ENCODE measurements at regions not wholly inside any gene's neighbourhood (a gene's known extent, or its start where the extent isn't known, plus 50 kb on each side); places are given as distances from the start of the nearest gene placed in this dataset.

DNA sequence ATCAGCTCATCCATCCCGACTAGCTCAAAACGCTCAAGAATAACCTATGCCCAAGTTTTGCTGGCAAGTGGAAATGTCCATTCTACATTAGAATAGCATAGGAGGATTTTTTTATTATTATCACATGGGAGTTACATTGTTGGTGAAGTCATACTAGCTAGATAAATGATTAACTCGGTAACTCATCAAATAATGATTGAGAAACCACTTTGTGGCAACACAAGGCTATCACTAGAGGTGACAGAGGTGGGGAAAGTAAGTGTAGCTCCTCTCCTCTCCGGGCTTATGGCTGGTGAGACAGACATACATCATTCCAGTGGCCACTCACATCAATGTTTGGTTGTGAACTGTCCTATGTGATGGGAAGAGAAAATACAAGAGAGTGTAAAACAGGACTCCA is 161.6 kb downstream of the ZIC5 start:
- CTCF ChIA-PET = no interaction called here
- no peak overlapping the region for H3K27ac Mint-ChIP-seq
- no peaks in the 10 kb centered on the region for H3K36me3 Mint-ChIP-seq
- no peak for DNase-seq
- H3K27me3 Mint-ChIP-seq = no peaks in the 10 kb centered on the region
- H3K4me3 Mint-ChIP-seq = no peak overlapping the region
- no peaks in the 10 kb centered on the region for H3K9me3 Mint-ChIP-seq
- H3K4me1 Mint-ChIP-seq = no peaks in the 10 kb centered on the region

DNA sequence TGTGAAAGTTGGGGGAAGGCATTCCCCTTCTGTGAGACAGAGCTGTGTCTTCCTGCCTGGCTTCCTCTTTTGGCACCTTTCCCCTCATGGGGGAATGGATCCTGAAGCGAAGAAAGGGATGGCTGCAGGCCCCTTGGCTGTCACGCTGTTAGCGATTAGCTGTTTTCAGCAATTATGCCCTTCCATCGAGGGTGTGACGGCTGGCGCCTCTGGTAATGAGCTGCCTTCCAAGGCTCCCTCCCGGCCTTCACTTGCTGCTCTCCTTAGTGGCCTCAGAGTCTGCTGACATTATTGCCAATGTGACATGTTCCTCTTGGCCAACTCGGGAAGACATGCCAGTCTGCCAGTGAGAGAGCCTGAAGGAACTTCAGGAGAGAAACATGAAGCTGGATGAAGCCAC is 162.1 kb downstream of the ZIC5 start:
- H3K27me3 Mint-ChIP-seq = no peaks in the 10 kb centered on the region
- CTCF ChIA-PET = no interaction called here
- no peaks in the 10 kb centered on the region for H3K36me3 Mint-ChIP-seq
- no peak overlapping the region for H3K4me3 Mint-ChIP-seq
- no peaks in the 10 kb centered on the region for H3K9me3 Mint-ChIP-seq
- no peaks in the 10 kb centered on the region for H3K4me1 Mint-ChIP-seq
- DNase-seq = no peak
- H3K27ac Mint-ChIP-seq = no peak overlapping the region

DNA sequence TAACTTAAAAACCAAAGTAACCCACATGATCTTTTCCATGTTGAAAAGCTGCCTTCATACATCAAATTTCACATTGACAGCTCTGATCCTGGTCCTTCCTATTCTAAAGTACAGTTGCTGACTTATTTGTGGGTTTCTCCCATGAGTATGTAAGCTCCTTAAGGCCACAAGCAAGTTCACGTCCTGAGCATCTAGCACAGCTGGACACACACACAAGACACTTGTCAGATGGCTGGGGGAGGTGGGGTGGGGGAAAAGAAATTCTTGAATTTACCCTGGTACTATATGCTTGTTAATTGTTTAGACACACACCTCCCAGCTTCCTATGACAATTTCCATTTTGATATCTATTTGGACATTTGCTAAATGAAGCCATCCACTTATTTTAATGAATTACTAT is 162.8 kb downstream of the ZIC5 start:
- Mint-ChIP-seq H3K27ac (no peak overlapping the region), H3K4me1 (no peaks in the 10 kb centered on the region), H3K9me3 (no peaks in the 10 kb centered on the region), H3K27me3 (no peaks in the 10 kb centered on the region), H3K4me3 (no peak overlapping the region), H3K36me3 (no peaks in the 10 kb centered on the region)
- DNase-seq = no peak
- CTCF ChIA-PET = no interaction called here

DNA sequence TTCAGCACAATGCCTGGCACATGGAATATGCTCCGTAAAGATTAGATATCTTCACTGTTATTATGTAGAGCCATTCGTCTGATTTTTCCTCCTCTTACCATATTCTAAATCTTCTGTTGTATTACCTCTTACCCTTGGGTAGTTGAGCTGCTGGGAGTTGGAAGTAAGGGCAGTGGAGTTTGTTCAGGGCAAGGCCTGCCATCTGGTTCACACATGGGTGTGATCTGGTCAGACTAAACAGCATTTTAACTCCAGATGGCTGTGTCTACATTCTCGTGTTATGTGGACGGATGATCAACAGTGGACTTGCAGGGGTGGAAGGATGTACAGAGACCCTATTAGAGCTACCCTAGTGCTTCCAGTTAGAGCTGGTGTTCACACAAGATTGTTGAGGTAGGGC is 164.9 kb downstream of the ZIC5 start:
- Mint-ChIP-seq H3K27ac (no peak overlapping the region), H3K4me3 (no peak overlapping the region), H3K27me3 (no peaks in the 10 kb centered on the region), H3K36me3 (no peaks in the 10 kb centered on the region), H3K4me1 (no peaks in the 10 kb centered on the region), H3K9me3 (no peaks in the 10 kb centered on the region)
- CTCF ChIA-PET = no interaction called here
- no peak for DNase-seq

DNA sequence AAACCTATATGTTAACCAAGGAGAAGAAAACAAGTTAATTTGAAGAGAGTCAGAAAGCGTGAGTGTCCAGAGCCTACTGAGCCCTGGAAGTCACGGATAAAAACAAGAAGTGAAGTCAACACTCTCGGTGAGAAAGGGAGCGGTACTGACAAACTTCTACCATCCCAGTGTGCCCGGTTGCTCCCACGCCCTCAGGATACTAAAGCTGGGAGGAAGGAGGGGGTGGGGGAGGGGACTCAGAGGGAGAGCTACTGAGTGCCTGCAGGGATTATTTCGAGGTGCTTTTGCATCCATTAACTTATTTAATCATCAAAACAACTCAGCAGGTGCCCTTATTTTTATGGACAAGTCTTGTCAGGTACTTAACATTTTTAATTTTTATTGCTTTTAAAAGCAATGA is 166.2 kb downstream of the ZIC5 start:
- Mint-ChIP-seq H3K27me3 (no peaks in the 10 kb centered on the region), H3K36me3 (no peaks in the 10 kb centered on the region), H3K27ac (no peak overlapping the region), H3K9me3 (no peaks in the 10 kb centered on the region), H3K4me1 (no peaks in the 10 kb centered on the region), H3K4me3 (no peak overlapping the region)
- DNase-seq = no peak
- CTCF ChIA-PET = no interaction called here

DNA sequence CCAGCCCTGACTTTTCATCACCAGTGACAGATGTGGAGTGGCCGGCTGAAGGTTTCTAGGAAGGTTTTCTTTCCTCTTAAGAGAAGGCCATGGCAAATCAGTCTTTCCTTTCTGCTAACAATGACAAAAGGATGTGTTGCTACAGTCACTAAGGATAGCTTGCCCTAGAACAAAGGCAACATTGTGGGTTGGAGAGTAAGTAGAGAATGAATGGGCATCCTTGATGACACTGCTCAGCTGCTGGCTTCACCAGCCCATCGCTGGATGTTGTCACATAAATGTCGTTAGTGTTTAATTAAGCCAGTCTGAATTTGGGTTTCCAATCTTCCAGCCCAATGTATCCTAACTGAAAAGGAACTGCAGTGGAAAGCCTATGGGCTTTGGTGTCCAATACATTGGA is 168.4 kb downstream of the ZIC5 start:
- no peaks in the 10 kb centered on the region for H3K9me3 Mint-ChIP-seq
- no peaks in the 10 kb centered on the region for H3K27me3 Mint-ChIP-seq
- no peak overlapping the region for H3K4me3 Mint-ChIP-seq
- H3K27ac Mint-ChIP-seq = no peak overlapping the region
- no peaks in the 10 kb centered on the region for H3K4me1 Mint-ChIP-seq
- DNase-seq = no peak
- CTCF ChIA-PET = no interaction called here
- H3K36me3 Mint-ChIP-seq = no peaks in the 10 kb centered on the region

DNA sequence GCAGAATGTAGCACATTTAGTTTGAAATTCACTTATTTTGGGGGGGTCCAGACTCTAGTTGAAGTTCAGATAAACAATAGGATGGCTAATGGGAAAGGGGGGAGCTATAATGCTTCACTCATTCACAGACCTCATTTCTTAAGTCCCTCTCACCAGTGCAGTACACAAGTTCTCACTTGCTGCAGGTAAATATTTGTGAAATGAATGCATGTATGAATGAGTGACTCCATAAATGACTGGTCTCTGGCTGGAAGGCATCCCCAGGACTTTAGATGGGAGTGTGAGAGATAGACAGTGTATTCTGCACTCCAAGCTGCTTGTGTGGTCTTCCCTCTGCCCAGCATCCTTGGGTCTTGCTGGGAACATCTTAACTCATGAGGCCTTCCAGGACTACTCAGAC is 169.2 kb downstream of the ZIC5 start:
- Mint-ChIP-seq H3K4me3 (no peak overlapping the region), H3K9me3 (no peaks in the 10 kb centered on the region), H3K27me3 (no peaks in the 10 kb centered on the region), H3K4me1 (no peaks in the 10 kb centered on the region), H3K27ac (no peak overlapping the region), H3K36me3 (no peaks in the 10 kb centered on the region)
- DNase-seq = no peak
- CTCF ChIA-PET = no interaction called here

DNA sequence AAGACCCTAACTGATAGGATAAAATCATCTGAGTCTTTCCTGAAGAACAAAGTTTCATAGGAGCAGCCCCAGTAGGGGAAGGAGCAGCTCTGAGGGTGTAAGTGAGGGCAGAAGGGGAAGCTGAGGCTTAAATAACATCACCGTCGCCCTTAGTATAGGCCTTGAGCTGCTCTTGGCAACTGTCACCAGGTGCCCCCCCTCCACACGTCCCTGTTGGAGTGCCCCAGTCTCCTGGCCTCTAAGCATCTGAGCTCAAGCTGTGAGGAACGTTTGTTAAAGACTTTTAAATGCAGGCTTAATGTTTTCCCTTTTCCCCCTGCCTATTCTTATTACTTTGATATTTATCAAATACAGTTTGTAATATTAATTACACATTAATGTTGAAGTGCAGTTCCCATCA is 170.6 kb downstream of the ZIC5 start:
- Mint-ChIP-seq H3K9me3 (no peaks in the 10 kb centered on the region), H3K4me3 (no peak overlapping the region), H3K36me3 (no peaks in the 10 kb centered on the region), H3K27ac (no peak overlapping the region), H3K4me1 (no peaks in the 10 kb centered on the region), H3K27me3 (no peaks in the 10 kb centered on the region)
- DNase-seq = no peak
- CTCF ChIA-PET = no interaction called here

DNA sequence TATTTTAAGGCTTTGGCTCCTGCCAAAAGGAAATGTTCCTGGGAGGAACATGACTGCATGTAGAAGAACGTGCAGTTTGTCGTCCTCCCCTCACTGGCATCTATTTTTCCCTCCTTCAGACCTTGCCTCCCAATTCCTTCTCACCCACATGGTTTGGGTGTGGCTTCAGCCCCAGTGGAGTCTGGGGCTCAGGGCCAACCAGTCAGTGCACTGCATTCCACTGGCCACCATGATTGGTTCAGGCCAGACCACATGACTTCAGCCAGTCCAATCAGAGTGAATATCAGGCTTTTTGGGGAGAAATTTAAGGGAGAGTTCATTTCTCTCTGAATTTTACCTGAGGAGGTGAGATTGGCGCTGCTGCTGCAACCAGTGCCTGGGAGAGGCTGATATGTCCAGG is 171.6 kb downstream of the ZIC5 start:
- DNase-seq = no peak
- no peaks in the 10 kb centered on the region for H3K9me3 Mint-ChIP-seq
- no peaks in the 10 kb centered on the region for H3K36me3 Mint-ChIP-seq
- no peaks in the 10 kb centered on the region for H3K27me3 Mint-ChIP-seq
- H3K4me3 Mint-ChIP-seq = no peak overlapping the region
- H3K27ac Mint-ChIP-seq = no peak overlapping the region
- H3K4me1 Mint-ChIP-seq = no peaks in the 10 kb centered on the region
- CTCF ChIA-PET = no interaction called here

DNA sequence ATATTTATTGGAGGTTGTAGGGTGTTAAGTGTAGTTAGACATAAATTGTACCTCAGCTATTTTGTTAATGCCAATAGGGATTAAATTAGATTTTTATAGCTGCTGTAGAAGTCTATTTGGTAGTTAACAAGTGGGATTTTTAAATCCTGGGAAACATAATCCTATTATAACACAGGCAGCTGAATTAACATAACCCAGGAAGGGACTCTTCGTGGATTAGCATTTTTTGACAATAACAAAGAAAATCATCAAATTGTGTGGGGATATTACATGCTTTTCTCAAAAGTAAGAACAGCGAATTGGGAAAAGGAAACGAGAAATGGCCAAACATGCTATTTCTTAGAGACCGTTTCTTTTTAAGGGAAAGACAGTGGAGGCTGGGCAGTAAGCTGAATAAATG is 172.8 kb downstream of the ZIC5 start:
- no peak overlapping the region for H3K27ac Mint-ChIP-seq

DNA sequence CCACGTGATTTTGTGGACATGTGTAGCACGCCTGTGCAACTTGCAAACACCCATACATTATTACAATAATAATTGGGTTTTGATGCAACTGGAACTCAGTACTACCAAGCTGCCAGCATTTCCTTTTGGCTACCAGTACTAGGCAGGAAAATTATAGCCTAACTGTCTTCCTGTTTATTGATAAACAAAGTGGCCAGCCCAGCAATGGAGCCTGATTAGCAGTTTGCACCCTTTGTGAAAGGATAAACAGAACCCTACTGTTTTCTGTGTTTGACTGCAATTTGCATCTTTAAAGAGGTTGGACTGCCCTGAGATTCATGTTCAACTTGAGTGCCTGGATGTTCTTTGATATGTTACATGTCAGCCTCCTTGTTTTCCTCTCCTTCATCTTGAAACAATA is 173.9 kb downstream of the ZIC5 start:
- no peak for DNase-seq
- Mint-ChIP-seq H3K9me3 (no peaks in the 10 kb centered on the region), H3K27me3 (no peaks in the 10 kb centered on the region), H3K27ac (no peak overlapping the region), H3K36me3 (no peaks in the 10 kb centered on the region), H3K4me1 (no peaks in the 10 kb centered on the region), H3K4me3 (no peak overlapping the region)
- CTCF ChIA-PET = no interaction called here

More for the DNA sequence above, 172.8 kb downstream of the ZIC5 start:
- CTCF ChIA-PET = no interaction called here
- Mint-ChIP-seq H3K4me1 (no peaks in the 10 kb centered on the region), H3K9me3 (no peaks in the 10 kb centered on the region), H3K36me3 (no peaks in the 10 kb centered on the region), H3K27me3 (no peaks in the 10 kb centered on the region), H3K4me3 (no peak overlapping the region)
- no peak for DNase-seq

DNA sequence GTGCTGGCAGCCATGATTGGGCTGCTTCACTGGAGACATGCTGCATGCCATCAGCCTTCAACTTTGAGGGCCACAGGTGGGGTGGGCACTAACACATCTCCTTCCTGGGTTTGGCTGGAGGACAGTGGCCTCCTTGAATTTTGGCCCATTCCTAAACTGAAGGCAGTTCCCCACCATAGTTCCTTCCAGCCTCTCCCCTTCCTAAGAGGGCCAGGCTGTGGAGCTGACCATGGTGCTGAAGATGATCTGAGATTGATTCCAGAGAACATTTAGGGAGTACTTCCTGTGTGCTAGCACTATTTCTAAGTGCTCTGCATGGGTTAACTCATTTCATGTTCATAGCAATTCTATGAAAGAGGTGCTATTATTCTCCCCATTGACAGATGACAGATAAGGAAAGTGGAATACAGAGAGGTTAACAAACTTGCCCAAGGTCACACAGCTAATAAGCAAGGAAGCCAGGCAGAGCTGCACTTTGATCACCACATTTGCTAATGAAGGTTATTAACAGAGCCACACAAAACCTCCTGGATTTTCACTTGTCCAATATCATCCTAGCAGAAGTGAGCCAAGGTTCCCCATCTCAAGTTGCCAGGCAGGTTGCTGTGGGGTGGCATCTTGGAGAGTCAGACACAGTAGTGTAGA is 175.3 kb downstream of the ZIC5 start:
- H3K27me3 Mint-ChIP-seq = no peaks in the 10 kb centered on the region
- H3K4me1 Mint-ChIP-seq = no peaks in the 10 kb centered on the region
- no peaks in the 10 kb centered on the region for H3K9me3 Mint-ChIP-seq
- CTCF ChIA-PET = no interaction called here
- H3K4me3 Mint-ChIP-seq = no peak overlapping the region
- H3K27ac Mint-ChIP-seq = no peak overlapping the region
- peak; percentile 68 for DNase-seq
- H3K36me3 Mint-ChIP-seq = no peaks in the 10 kb centered on the region

DNA sequence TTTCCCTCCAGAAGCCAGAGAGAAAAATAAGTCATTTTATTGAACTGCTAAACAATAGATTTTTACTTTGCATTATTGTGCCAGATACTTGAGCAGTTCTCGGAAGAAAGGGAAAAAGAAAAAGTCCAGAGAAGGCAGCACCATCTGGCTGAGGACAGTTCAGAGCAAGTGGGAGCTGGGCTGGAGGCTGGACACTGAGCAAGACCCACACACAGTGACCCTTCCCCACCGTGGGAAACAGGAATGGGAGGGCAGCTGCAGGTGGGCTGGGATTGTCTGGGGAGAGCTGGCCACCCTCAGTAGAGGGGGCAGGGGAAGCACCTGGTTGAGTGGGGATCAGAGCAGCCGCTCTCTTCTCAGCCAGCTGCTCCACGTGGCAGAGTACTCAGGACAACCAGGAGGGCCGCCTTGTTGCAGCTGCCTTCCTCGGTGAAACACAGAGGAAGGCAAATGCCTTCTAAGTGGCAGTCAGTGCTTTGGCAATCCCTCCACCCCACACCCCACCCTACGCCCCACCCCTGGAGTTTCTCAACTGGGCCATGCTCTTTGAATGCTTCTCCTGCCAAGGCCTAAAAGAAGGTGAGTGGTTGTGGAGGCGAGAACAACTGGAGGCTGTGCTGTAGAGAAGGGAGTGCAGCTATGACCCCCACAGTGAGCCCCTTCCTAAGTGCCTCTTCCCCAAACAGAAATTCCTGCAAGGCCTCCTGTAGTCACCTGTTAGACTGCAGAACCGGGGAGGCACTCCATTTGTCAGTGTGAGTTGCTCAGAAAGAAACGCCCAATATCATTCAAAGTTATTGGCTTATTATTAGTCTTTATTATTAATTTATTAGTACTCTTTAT is 179.3 kb downstream of the ZIC5 start:
- Mint-ChIP-seq H3K9me3 (no peaks in the 10 kb centered on the region), H3K4me3 (no peak overlapping the region), H3K27me3 (no peaks in the 10 kb centered on the region), H3K36me3 (no peaks in the 10 kb centered on the region), H3K4me1 (no peaks in the 10 kb centered on the region), H3K27ac (no peak overlapping the region)
- DNase-seq = no peak
- CTCF ChIA-PET = no interaction called here

DNA sequence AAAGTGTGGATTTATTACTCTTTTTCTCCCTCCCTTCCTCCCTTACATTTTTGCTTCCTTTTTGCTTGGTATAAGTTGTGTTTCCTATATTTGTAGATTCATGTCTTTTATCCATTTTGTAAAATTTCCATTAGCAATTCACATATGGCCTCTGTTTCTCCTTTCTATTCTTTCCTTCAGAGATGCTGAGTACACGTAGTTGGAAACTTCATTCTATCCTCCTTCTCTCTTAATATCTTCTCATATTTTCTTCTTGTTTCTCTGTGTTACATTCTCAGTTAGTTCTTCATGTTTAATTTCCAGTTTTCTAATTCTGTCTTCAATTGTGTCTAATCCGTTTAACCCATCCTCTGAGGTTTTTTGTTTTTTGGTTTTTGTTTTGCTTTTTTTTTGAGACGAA is 188.9 kb downstream of the ZIC5 start:
- CTCF ChIA-PET = no interaction called here
- H3K4me3 Mint-ChIP-seq = no peak overlapping the region

DNA sequence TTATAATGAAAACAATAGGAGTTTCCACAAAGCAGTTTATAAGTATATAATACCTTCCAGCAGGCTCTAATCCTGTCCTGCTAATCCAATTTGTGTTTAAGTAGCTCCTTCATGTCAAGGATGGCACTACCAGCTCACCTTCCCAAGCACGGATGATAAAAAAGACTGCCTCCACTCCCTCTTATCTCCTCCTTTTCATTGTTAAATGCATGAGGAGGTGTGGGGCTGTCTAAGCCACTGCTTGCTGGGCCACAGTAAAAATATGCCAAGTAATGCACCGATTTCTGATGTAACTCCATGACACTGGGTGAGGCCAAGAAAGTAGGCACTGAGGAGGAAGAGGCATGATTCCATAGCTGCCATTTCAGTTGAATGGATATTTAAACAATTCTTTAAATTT is 193.1 kb downstream of the ZIC5 start:
- no peaks in the 10 kb centered on the region for H3K27me3 Mint-ChIP-seq
- peaks cover 3% of the 10 kb centered on the region for H3K9me3 Mint-ChIP-seq
- H3K4me3 Mint-ChIP-seq = no peak overlapping the region
- H3K36me3 Mint-ChIP-seq = no peaks in the 10 kb centered on the region
- no peak for DNase-seq
- no peak overlapping the region for H3K27ac Mint-ChIP-seq
- H3K4me1 Mint-ChIP-seq = no peaks in the 10 kb centered on the region
- CTCF ChIA-PET = interaction anchor here (1.3 kb wide), 1 partner anchor 122 kb away, joined by 3 read pairs; no protein-coding TSS in a partner anchor

More for the DNA sequence above, 188.9 kb downstream of the ZIC5 start:
- Mint-ChIP-seq H3K9me3 (peaks cover 3% of the 10 kb centered on the region), H3K27me3 (no peaks in the 10 kb centered on the region), H3K27ac (no peak overlapping the region), H3K36me3 (no peaks in the 10 kb centered on the region), H3K4me1 (no peaks in the 10 kb centered on the region)
- DNase-seq = no peak
